ENCODE measurements at regions not wholly inside any gene's neighbourhood (a gene's known extent, or its start where the extent isn't known, plus 50 kb on each side); places are given as distances from the start of the nearest gene placed in this dataset.

GRCh38 chr4:11514003-11514402 lies 85.3 kb upstream of the HS3ST1 start:
- DNase-seq (ENCODE audit: low spot score): no peak
- in situ Hi-C loops (cut with MboI; ENCODE audit: low pct_unique_long_range_greater_than_20kb, low sequenced_read_pairs, unreplicated experiment): no loop called here
- TF ChIP-seq CTCF (IDR thresholded peaks at IDR 0.05; ENCODE audit: extremely low read depth, insufficient read depth, missing control alignments): no peak

- in situ Hi-C loops (cut with MboI; ENCODE audit: low pct_unique_long_range_greater_than_20kb, low sequenced_read_pairs, unreplicated experiment): no loop called here
- no peak for DNase-seq (ENCODE audit: low spot score)
- TF ChIP-seq CTCF (IDR thresholded peaks at IDR 0.05; ENCODE audit: extremely low read depth, insufficient read depth, missing control alignments): no peak
Observed at GRCh38 chr4:11512871-11513270, 84.2 kb upstream of the HS3ST1 start.

- no peak for DNase-seq (ENCODE audit: low spot score)
- in situ Hi-C loops (cut with MboI; ENCODE audit: low pct_unique_long_range_greater_than_20kb, low sequenced_read_pairs, unreplicated experiment): no loop called here
- no peak for TF ChIP-seq CTCF (IDR thresholded peaks at IDR 0.05; ENCODE audit: extremely low read depth, insufficient read depth, missing control alignments)
Observed at GRCh38 chr4:11511321-11511720, 82.6 kb upstream of the HS3ST1 start.

GRCh38 chr4:11507920-11508319 lies 79.2 kb upstream of the HS3ST1 start:
- in situ Hi-C loops (cut with MboI; ENCODE audit: low pct_unique_long_range_greater_than_20kb, low sequenced_read_pairs, unreplicated experiment): no loop called here
- TF ChIP-seq CTCF (IDR thresholded peaks at IDR 0.05; ENCODE audit: extremely low read depth, insufficient read depth, missing control alignments): no peak
- no peak for DNase-seq (ENCODE audit: low spot score)

- TF ChIP-seq CTCF (IDR thresholded peaks at IDR 0.05; ENCODE audit: extremely low read depth, insufficient read depth, missing control alignments): no peak
- in situ Hi-C loops (cut with MboI; ENCODE audit: low pct_unique_long_range_greater_than_20kb, low sequenced_read_pairs, unreplicated experiment): no loop called here
- DNase-seq (ENCODE audit: low spot score): no peak
Observed at GRCh38 chr4:11506194-11506593, 77.5 kb upstream of the HS3ST1 start.

- DNase-seq (ENCODE audit: low spot score): no peak
- TF ChIP-seq CTCF (IDR thresholded peaks at IDR 0.05; ENCODE audit: extremely low read depth, insufficient read depth, missing control alignments): no peak
- in situ Hi-C loops (cut with MboI; ENCODE audit: low pct_unique_long_range_greater_than_20kb, low sequenced_read_pairs, unreplicated experiment): no loop called here
Observed at GRCh38 chr4:11505221-11505971, 76.7 kb upstream of the HS3ST1 start.

All from GM13977 (cell line).